Right lobe of liver (tissue), 4 donors: ENCODE measurements at regions not wholly inside any gene's neighbourhood (a gene's known extent, or its start where the extent isn't known, plus 50 kb on each side); places are given as distances from the start of the nearest gene placed in this dataset.

Experiments used
- CTCF ChIP-seq, 4 donors: fragments of 200-600 bp in 3 of 4; fragments of 450-650 bp in 1 of 4; IDR thresholded peaks; one replicate each; pipeline versions ENCODE4 v1.5.1 to v1.8.0; 2016 to 2022; ENCODE audit warnings: antibody characterized with exemption in 4 of 4, mild to moderate bottlenecking in 2 of 4
- POLR2A ChIP-seq: fragments of 450-650 bp; IDR thresholded peaks from one replicate; pipeline ENCODE4 v1.6.1; 2017; ENCODE audit warnings: antibody characterized with exemption, mild to moderate bottlenecking
- donor health status: DM: no; HTN: no; CAD: no.
- donor health status: DM: no; HTN: no; CAD: no.
- donor health status: DM: no; HTN: yes; CAD: no.

GRCh38 chr1:101152633-101153032 is 84.2 kb upstream of the S1PR1 start:
- no peak for TF ChIP-seq POLR2A
- TF ChIP-seq CTCF (IDR thresholded peaks at IDR 0.05) = no peak
